ENCODE measurements at regions not wholly inside any gene's neighbourhood (a gene's known extent, or its start where the extent isn't known, plus 50 kb on each side); places are given as distances from the start of the nearest gene placed in this dataset.

DNA sequence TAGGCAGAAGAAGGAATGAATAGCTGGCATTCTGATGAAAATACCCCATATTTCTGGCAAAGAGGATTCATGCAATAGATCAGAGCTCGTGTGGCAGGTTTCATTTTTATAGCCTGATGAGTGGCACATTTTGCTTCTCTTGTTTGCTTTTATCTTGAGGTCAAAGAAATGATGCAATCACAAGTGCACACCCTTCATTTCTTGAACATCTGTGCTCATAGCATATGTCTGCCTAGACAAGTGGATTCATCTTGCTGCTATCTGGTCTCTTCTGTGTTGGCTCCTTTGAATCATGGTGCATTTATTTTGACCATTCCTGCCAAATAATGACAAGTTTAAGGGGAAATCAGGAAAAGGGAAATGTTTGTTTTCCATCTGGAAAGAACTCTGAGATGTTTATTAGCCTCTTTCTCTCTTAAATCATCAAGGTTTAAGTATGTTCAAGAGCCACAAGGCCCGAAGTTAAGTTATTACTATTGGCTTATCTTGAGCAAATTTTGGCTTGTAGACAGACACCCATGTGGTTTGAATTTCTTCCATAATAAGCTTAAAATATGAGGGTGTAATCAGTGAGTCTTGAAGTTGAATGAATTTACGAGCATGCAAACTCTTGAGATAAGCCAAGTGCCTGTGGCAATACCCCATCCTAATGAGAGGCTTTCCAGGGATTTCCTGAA lies 59.3 kb upstream of the HS3ST1 start:
- Histone ChIP-seq H3K36me3 (ENCODE audit: control insufficient read depth in 4 of 4, insufficient read depth in 3 of 4, low read depth in 1 of 4, low read length in 3 of 4) (no peaks in the 10 kb centered on the region), H3K4me1 (ENCODE audit: control insufficient read depth in 4 of 4, insufficient read depth in 4 of 4, low read length in 3 of 4) (no peaks in the 10 kb centered on the region), H3K27ac (ENCODE audit: low read depth in 1 of 2, low read length in 2 of 2) (no peak overlapping the region), H3K27me3 (ENCODE audit: control insufficient read depth in 4 of 4, insufficient read depth in 4 of 4, low read length in 3 of 4) (no peaks in the 10 kb centered on the region), H3K4me3 (ENCODE audit: low read depth in 1 of 3, low read length in 3 of 3) (no peak overlapping the region), H3K9me3 (ENCODE audit: control insufficient read depth in 4 of 4, low read length in 3 of 4) (no peaks in the 10 kb centered on the region), H3K9ac (ENCODE audit: low read depth in 1 of 2, low read length in 2 of 2) (no peak overlapping the region)
- TF ChIP-seq NR2F2 (IDR thresholded peaks at IDR 0.05) = no peak
- no peak for TF ChIP-seq ATF3 (IDR thresholded peaks at IDR 0.05)
- no peak for TF ChIP-seq JUND (IDR thresholded peaks at IDR 0.05)
- TF ChIP-seq, protein P1, sequence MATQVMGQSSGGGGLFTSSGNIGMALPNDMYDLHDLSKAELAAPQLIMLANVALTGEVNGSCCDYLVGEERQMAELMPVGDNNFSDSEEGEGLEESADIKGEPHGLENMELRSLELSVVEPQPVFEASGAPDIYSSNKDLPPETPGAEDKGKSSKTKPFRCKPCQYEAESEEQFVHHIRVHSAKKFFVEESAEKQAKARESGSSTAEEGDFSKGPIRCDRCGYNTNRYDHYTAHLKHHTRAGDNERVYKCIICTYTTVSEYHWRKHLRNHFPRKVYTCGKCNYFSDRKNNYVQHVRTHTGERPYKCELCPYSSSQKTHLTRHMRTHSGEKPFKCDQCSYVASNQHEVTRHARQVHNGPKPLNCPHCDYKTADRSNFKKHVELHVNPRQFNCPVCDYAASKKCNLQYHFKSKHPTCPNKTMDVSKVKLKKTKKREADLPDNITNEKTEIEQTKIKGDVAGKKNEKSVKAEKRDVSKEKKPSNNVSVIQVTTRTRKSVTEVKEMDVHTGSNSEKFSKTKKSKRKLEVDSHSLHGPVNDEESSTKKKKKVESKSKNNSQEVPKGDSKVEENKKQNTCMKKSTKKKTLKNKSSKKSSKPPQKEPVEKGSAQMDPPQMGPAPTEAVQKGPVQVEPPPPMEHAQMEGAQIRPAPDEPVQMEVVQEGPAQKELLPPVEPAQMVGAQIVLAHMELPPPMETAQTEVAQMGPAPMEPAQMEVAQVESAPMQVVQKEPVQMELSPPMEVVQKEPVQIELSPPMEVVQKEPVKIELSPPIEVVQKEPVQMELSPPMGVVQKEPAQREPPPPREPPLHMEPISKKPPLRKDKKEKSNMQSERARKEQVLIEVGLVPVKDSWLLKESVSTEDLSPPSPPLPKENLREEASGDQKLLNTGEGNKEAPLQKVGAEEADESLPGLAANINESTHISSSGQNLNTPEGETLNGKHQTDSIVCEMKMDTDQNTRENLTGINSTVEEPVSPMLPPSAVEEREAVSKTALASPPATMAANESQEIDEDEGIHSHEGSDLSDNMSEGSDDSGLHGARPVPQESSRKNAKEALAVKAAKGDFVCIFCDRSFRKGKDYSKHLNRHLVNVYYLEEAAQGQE (IDR thresholded peaks at IDR 0.05) = no peak
- TF ChIP-seq FOXA2 (IDR thresholded peaks at IDR 0.05) = no peak
- TF ChIP-seq YY1 (IDR thresholded peaks at IDR 0.05) = no peak
- TF ChIP-seq ZBTB33 (IDR thresholded peaks at IDR 0.05) = no peak
- TF ChIP-seq, protein P2, sequence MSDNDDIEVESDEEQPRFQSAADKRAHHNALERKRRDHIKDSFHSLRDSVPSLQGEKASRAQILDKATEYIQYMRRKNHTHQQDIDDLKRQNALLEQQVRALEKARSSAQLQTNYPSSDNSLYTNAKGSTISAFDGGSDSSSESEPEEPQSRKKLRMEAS (IDR thresholded peaks at IDR 0.05) = no peak
- TF ChIP-seq HNF4A (conservative IDR thresholded peaks at IDR 0.05) = no peak
- no peak for TF ChIP-seq SP1 (IDR thresholded peaks at IDR 0.05)
- no peak for TF ChIP-seq RXRA (IDR thresholded peaks at IDR 0.05)
- no peak for TF ChIP-seq TAF1 (conservative IDR thresholded peaks at IDR 0.05)
- TF ChIP-seq GABPA (IDR thresholded peaks at IDR 0.05 in 1 of 2, conservative IDR thresholded peaks at IDR 0.05 in 1 of 2) = no peak
- no peak for TF ChIP-seq FOXA1 (IDR thresholded peaks at IDR 0.05)
- TF ChIP-seq CTCF (IDR thresholded peaks at IDR 0.05; ENCODE audit: low read depth, low read length, missing input control) = no peak
- 62% methylated on average over 3 of the region's 3 CpGs for WGBS
- DNase-seq (ENCODE audit: low spot score) = no peak

DNA sequence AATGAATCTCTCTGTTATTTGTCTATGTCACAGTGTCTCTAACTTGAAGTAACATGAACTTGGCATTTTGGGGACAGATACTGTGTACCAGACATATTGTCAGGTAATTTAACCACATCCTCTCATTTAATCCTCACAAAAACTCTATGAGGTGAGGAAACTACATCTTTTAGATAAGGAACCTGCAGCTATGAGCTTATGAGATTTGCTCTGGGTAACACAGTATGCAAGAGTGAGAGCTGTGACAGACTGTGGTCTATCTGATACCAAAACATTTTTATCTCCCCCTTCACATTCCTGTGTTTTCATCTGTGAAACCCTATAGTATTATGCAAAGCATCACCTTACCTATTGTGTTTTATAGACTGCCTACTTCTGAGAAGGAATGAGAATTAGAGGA lies 58.4 kb upstream of the HS3ST1 start:
- no peak for DNase-seq (ENCODE audit: low spot score)

More for the DNA sequence above, 58.4 kb upstream of the HS3ST1 start:
- Histone ChIP-seq H3K9ac (ENCODE audit: low read depth in 1 of 2, low read length in 2 of 2) (no peak overlapping the region), H3K36me3 (ENCODE audit: control insufficient read depth in 4 of 4, insufficient read depth in 3 of 4, low read depth in 1 of 4, low read length in 3 of 4) (no peaks in the 10 kb centered on the region), H3K27me3 (ENCODE audit: control insufficient read depth in 4 of 4, insufficient read depth in 4 of 4, low read length in 3 of 4) (no peaks in the 10 kb centered on the region), H3K4me3 (ENCODE audit: low read depth in 1 of 3, low read length in 3 of 3) (no peak overlapping the region), H3K27ac (ENCODE audit: low read depth in 1 of 2, low read length in 2 of 2) (no peak overlapping the region), H3K4me1 (ENCODE audit: control insufficient read depth in 4 of 4, insufficient read depth in 4 of 4, low read length in 3 of 4) (no peaks in the 10 kb centered on the region), H3K9me3 (ENCODE audit: control insufficient read depth in 4 of 4, low read length in 3 of 4) (no peaks in the 10 kb centered on the region)
- TF ChIP-seq FOXA2 (IDR thresholded peaks at IDR 0.05) (no peak), RXRA (IDR thresholded peaks at IDR 0.05) (no peak), HNF4A (conservative IDR thresholded peaks at IDR 0.05) (no peak), HNF4G (IDR thresholded peaks at IDR 0.05) (no peak), RAD21 (IDR thresholded peaks at IDR 0.05) (no peak), GABPA (IDR thresholded peaks at IDR 0.05 in 1 of 2, conservative IDR thresholded peaks at IDR 0.05 in 1 of 2) (no peak)
- TF ChIP-seq, protein P2 (IDR thresholded peaks at IDR 0.05) = no peak
